Urothelium cell line (cell line): ENCODE measurements at regions not wholly inside any gene's neighbourhood (a gene's known extent, or its start where the extent isn't known, plus 50 kb on each side); places are given as distances from the start of the nearest gene placed in this dataset.

Experiments used
- DNase-seq: peaks from one replicate; pipeline ENCODE4 v3.0.0; 2011; ENCODE audit warnings: low spot score, mixed read lengths
- FAIRE-seq: peaks from 2 replicates; lab custom pipeline; 2011; peaks lifted over from hg19 to GRCh38; lab: Jason Lieb, UNC

DNA sequence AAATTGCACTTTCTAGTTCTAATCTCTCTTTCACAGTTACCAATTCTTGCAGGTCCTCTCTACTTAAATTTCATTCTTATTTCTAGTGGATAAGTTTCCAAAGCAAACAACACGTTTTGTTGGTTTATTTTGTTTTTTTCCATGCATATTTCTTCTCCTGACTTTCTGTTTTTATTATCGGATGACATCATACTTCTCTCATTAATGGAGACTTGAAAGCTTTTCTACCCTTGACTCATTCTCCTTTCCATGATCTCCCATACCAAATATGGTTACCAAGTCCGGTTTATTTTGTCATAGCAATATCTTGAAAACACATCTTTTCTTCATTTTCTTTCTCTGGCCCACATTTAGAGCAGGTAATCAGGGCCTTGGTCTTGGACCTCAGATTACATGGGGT, 796.5 kb downstream of the GALC start:
- FAIRE-seq (no peak), DNase-seq (no peak)

DNA sequence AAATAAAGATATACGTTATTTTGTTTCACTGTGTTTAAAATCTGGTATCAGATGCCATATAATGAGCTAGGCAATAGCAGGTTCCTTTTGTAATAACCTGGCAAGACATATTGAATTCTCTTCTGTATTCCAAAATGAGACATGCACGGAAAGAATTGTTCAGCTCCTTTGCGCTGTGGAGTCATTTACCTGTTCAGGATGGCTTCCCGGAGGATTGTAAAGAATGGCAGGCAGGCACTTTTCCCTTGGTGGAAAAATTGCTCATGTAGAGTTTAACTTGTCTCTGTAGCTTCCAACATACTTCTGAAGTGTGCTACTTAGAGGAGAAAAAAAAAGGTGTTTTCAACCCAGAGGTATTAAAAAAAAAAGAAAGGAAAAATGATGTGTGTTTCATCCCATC, 805.2 kb downstream of the GALC start:
- DNase-seq (no peak), FAIRE-seq (no peak)

DNA sequence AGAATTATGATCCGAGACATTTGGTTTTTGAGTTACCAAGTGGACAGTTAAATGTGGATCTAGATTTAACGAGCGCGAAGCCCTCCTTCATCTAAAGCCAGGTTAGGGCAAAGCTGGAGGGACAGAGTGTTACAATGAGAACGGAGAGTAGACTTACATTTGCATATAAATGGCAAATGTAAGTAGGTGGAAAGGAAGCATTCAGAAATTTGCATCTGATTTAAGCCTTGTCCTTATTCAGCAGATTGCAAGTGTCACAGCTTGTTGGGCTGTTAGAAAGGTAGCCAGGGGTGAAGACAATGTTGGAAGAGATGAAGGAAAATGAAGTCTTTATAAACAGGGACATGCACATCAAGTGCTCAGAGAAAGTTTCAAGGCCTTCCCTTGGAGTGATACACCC, 806.2 kb downstream of the GALC start:
- DNase-seq (no peak), FAIRE-seq (no peak)

DNA sequence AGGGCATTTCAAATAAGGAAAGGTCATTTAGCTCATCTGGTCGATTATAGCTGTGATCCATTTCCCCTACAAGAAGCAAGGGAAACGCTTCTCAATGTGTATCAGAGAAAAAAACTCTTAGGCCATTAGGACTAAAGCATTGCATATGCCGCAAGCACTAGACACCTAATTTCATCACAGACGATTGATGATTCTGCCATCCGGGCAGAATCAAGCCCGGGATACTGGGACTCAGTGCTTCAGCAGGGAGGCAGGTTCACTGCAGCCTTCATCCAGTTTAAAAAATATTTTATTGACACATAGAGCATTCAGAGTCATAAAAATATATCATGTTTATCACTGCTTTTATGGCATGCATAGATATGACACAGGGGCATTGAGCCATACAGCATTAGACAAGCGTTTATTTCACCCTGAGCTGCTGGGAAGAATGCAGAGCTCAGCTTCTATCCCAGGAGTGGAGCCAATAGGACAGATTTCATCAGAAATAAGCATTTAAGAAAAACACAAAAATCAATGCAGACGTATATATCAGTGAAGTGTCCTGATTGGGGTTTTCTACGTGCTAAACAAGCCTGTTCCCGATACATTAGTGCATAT, 806.9 kb downstream of the GALC start:
- no peak for FAIRE-seq

DNA sequence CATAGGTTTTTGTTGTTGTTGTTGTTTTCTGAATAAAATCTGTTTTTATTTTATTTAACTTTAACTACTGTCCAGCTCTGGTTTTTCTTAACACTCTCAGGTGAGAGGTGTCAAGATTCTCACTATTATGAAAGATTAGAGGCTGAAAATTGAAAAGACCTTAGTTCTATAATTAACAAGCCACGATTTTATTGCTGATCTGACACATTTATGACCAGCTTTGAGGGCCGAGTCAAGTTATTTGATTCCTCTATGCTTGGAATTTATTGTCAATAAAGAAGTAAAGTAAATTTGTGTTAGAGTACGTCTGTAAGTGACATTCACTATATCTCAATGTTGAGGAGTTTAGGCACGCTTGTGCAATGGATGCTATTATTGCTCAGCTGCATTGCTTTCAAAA, 808.8 kb downstream of the GALC start:
- no peak for FAIRE-seq
- no peak for DNase-seq

More for the DNA sequence above, 806.9 kb downstream of the GALC start:
- no peak for DNase-seq

DNA sequence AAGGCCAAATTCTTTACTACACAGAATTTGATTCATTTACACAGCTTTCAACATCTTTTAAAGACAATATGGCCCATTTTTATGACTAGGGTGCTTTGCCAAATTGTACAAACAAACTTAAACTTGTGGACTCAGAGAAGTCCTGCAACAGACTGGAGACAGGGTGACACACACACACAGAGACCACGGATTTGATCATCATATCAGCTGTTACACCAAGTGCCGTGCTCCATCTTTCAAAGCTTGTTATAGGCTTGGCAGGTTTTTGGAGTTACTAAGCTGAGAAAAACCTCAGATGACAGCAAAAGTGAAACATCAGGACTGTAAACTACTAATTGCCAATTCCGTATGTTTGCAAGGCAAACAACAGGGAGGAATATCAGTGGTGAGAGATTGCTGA, 811.7 kb downstream of the GALC start:
- DNase-seq (no peak), FAIRE-seq (no peak)

DNA sequence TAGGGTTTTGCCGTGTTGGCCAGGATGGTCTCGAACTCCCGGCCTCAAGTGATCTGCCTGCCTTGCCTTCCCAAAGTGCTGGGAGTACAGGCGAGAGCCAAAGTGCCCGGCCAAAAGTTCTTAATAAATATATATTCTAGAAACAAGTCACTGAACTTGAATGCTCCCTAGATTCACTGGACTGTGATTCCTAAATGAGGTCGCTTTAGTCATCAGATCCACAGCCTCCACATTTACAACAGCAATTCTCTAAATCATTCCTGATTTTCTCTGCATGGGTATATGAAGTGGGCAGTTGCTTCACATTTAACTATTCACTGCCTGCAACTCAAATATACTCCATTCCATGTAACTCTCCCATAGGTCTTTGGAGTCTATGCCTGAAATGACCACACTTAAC, 813.0 kb downstream of the GALC start:
- DNase-seq (no peak), FAIRE-seq (no peak)

DNA sequence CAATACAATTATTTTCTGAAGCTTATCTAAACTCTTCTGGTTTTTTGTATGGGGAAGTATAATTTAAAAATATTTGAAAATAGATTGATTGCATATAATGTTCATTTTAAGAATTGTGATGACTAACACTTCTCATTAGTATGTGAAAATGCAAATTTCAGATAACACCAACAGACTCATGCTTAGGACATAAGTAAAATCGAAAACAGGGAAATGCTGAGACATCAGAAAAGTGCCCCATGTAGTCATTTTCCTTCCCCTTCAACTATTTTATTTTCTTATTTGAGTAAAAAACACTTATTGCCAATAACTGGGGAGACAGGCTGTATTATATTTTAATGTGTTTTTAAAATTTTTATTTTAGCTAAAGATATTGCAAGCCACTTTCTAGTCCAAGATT, 814.7 kb downstream of the GALC start:
- FAIRE-seq (no peak), DNase-seq (no peak)

DNA sequence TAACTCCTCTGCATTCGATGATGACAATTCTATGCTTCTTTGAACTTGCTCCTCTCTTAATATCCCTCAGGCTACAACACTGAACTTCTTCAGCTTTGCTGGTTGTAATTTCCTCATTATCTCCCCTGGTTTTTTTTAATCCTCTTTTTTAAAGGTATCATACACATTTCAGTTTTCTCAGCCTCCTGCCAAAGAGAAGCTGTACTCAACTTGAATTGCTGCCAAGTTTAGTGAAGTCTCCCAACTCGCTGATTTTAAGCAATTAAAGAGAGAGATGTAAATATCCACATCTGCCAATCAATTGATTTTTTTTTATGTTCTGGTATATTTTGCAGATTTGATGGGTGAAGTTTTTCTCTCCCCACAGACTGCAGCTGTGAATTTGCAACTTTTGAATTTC, 817.8 kb downstream of the GALC start:
- DNase-seq (no peak), FAIRE-seq (no peak)

DNA sequence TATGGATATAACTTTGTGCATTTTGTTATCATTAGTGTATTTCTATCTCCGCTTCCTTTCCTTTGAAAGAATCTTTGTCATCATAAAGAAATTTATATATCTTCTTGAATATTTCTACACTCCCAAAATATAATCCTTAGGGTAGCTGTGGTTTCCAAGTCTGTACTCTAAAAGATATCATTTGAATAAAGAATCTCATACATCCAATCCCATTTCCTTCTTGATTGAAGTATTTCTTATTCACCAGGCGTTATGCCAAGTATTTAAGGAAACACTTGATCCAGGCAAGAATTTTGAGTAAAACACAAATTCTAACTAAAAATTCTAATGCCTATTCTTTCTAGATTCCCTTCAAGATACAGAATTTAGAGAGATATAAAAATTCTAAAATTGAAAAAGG, 821.8 kb downstream of the GALC start:
- DNase-seq (no peak), FAIRE-seq (no peak)

DNA sequence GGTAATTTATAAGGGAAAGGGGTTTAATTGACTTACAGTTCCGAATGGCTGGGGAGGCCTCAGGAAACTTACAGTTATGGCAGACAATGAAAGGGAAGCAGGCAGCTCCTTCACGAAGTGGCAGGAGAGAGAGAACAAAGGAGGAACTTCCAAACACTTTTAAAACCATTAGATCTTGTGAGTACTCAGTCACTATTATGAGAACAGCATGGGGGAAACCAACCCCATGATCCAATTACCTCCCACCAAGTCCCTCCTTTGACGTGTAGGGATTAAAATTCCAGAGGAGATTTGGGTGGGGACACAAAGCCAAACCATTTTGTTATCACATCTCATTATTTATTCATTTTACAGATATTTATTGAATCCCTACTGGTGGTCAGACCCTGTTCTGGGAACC, 822.8 kb downstream of the GALC start:
- FAIRE-seq (no peak), DNase-seq (no peak)

DNA sequence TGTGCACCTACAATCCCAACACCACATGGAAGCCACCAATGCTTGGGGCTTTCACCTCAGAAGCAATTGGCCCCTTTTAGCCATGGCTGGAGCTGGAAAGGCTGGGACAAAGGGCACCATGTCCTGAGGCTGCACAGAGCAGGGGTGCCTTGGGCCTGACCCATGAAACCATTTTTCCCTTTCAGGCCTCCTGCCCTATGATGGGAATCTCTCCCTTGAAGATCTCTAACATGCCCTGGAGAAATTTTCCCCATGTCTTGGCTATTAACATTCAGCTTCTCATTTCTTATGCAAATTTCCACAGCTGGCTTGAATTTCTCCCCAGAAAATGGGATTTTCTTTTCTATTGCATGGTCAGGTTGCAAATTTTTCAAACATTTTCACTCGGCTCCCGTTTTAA, 823.6 kb downstream of the GALC start:
- FAIRE-seq (no peak), DNase-seq (no peak)

DNA sequence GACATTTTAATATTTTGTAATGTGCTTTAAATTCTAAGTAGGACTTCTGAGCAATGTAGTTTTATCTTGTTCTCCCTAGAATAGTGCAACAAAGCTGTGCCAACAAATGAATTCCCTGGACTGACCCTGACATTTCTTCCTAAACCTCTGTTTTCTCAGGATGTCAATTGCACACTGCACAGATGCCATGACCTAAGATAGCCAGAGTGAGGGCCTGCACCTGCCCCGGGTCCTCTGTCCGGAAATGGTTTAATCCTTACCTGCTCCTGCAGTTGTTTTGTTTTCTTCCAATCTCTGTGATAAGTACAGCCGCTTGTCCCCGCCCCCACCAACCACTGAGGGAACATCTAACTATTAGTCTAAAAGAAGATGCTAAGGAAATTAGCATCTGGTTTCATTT, 831.5 kb downstream of the GALC start:
- DNase-seq (no peak), FAIRE-seq (no peak)

DNA sequence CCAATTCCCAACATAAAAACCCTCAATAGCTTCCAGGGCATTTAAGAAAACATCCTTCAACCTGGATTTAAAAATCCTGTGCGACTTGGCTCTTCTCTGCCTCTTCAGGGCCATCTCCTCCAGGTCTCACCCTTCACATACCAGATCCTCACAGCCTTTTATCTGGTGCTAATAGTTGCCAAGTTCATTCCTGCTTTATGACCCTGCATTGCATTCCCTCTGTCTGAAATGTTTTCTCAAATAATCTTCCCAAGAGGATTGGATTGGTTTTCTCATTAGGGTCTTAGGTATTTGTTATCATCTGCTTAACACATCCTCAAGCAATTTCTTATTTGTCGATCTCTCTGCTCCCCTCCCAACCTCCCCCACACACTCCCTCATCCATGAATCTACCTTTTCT, 832.0 kb downstream of the GALC start:
- DNase-seq: no peak
- FAIRE-seq: no peak

DNA sequence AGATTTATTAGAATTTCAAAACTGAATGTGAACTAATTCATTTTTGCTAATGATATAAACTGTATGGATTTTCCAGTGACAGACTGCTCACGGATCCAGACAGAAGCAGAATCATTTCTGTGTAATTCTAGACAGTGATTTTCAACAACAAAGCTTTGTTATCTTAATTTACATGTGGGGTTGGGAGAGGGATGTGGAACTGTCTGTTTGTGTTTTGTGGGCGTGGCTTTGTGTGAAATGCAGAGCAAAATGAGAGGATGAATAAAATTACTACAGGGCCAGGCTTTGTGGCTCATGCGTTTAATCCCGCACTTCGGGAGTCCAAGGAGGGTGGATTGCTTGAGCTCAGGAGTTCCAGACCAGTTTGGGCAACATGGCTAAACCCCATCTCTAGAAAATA, 834.7 kb downstream of the GALC start:
- no peak for FAIRE-seq
- DNase-seq: no peak

DNA sequence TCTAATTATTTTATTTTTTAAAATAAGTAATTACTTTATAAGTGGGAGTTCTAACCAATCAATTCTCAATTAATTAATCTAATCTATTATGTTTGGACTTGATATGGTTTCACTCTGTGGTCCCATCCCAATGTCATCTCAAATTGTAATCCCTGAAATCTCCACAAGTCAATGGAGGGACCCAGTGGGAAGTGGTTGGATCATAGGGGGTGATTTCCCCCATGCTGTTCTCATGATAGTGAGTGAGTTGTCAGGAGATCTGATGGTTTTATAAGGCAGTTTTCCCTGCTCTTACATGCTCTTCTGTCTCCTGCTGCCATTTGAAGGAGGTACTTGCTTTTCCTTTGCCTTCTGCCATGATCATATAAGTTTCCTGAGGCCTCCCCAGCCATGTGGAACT, 836.1 kb downstream of the GALC start:
- FAIRE-seq: no peak
- DNase-seq: no peak

DNA sequence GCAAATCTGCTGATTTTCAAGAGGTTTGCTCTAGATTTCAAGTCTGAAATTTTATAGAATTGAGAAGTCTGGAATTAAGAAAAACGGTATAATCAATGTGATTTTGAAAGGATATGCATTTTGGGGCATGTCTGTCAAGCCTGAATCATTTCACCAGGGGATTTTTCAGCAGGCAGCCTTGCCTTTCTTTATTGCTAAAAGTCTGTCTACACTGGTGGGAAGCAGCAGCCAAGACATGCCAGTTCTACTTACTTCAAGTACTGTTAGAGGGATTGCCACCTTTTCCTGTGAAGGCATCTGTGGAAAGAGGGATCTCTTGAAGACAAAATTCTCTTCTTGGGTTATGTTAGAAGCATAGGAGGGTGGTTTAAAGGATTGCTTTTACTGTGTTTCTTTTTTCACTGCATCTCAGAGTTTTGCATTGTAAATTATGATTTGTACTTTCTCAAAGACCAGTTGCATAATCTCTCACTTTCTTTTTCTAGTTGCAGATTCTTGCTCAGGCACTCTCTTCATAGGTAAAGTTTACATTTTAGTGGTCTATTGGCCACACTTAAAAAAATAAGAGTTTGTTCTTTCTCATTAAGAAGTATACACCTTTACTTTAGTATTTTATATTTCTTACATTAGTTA, 837.0 kb downstream of the GALC start:
- no peak for DNase-seq
- no peak for FAIRE-seq

DNA sequence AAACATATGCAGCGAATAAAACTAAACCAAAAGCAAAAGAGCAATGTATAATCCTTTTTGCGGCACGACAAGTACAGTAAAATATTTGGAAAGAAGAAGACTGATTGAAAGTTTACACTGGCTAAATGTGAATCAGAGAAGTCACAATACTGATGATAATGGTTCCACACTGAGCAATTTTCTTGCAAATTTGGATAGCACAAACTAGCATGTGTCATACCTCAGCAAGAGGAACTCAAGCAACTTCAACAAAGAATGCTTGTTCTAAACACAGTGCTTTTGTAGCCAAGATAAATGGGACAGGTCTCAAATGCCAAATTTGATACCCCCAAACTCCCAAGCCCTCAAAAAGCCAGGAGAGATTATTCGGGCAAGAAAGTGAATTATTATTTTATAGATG, 839.1 kb downstream of the GALC start:
- DNase-seq (no peak), FAIRE-seq (no peak)

DNA sequence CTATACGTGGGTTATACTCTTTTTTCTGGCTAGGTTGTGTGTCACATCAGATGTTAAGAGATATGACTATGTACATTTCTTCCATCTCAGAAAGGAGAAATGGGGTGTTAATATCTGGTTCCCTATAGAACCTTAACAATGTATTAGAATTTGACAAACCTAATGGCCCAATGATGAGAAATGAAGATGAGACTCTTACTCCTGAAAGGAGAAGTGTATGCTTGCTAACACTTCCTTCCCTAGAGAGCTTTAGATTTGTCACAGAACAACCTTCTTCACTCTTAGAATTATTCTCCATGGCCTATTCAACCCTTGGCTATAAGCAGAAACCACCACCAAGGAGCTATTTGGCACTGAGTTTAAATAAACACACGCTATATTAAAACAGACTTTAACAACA, 839.6 kb downstream of the GALC start:
- no peak for FAIRE-seq
- no peak for DNase-seq

DNA sequence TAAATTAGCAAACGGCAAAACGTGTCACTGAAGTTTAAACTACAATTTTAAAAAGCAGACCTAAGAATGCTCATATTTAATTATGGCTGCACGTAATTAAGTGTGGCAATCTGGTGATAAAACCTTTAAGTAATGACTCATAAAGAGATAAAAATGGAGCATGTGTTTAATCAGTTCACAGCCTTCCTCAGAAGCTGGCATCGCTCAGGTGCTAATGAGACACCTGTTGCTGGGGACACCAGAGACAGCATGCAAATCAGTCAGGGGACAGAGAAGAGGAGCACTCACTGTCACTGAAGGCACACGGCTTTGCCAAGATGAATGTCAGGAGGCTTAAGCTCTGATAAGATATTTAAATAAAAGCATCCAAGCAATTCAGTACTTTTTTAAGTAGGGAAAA, 840.3 kb downstream of the GALC start:
- DNase-seq (no peak), FAIRE-seq (no peak)

DNA sequence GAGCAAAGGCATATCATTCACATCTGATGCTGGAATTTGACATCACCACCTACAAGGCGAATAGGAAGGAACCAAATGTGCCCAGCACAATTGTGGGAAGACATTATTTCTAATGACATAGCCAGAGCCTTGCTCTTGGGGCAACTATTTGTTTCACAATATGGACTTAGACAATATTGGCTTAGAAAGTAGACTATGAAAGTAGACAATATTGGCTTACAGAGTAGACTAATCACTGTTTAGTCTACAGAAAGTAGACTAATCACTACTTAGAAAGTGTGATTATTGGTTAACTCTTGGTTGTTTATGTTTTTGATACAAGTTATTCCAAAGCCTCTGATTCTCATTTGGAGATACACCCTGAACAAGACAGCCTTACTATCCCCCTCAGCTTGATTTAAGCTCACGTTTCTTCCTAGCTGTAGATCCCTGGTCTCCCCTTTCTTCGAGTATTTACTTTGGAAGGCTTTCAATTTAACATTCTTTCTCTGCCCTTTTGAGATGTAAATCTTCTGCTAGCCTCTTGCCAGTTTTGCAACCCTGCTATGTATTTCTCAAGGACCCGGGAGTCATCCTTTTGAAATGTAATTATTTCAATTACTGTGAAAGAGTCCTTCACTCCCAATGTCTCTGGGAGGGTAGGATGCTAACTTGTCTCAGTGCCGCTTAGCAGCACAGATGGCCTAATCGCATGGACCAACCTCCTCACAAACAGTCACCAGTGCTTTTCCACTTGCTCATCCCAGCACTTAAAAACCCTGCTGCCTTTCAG, 843.2 kb downstream of the GALC start:
- FAIRE-seq: no peak
- DNase-seq: no peak

DNA sequence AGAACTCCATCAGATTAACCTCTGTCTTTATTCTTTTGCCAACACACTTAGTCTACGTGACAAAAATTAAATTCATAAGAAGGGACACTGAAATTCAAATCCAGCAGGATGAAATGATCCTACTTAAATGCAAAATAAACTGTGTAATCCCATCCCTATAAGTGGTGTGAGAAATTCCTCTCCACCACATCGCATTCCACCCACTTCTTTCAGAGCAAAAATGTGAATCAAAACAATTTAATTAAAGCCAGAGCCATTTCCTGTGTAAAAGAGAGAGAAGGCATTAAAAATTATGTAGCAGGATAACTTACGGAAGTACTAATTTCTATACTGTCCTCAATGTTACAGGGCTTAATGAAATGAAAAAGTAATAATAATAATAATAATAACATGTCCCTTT, 844.3 kb downstream of the GALC start:
- no peak for FAIRE-seq
- DNase-seq: no peak
